Heart right ventricle (tissue), 16 donors: ENCODE measurements at regions not wholly inside any gene's neighbourhood (a gene's known extent, or its start where the extent isn't known, plus 50 kb on each side); places are given as distances from the start of the nearest gene placed in this dataset.

ENCODE experiments used
- ATAC-seq, 8 donors: fragments of 200-7000 bp; cut with Tn5 transposase; one replicate each; pipeline ENCODE4 v1.9.1; 2020; ENCODE audit warnings: mild to moderate bottlenecking in 8 of 8, moderate library complexity in 8 of 8, moderate number of reproducible peaks in 1 of 8
- DNase-seq, 2 donors: peaks; one replicate each; pipeline ENCODE4 v3.0.0-alpha.2; 2020
- H3K27ac ChIP-seq, 10 donors: fragments of 200-600 bp; sonication (generic) in 2 of 10; one replicate each; pipeline versions ENCODE4 v1.5.0 to v1.8.0; 2020 to 2022; ENCODE audit warnings: mild to moderate bottlenecking in 3 of 10
- H3K27me3 ChIP-seq, 7 donors: fragments of 200-600 bp; one replicate each; pipeline ENCODE4 v1.8.0; 2021 to 2022; ENCODE audit warnings: mild to moderate bottlenecking in 2 of 7
- H3K36me3 ChIP-seq, 9 donors: fragments of 200-600 bp; sonication (generic) in 1 of 9; one replicate each; pipeline versions ENCODE4 v1.5.0 to v1.8.0; 2020 to 2022; ENCODE audit warnings: mild to moderate bottlenecking in 2 of 9
- H3K4me1 ChIP-seq, 9 donors: fragments of 200-600 bp; sonication (generic) in 1 of 9; one replicate each; pipeline versions ENCODE4 v1.5.0 to v1.8.0; 2020 to 2022; ENCODE audit warnings: mild to moderate bottlenecking in 4 of 9
- H3K4me3 ChIP-seq, 10 donors: fragments of 200-600 bp; sonication (generic) in 2 of 10; one replicate each; pipeline versions ENCODE4 v1.5.0 to v1.8.0; 2020 to 2022; ENCODE audit warnings: mild to moderate bottlenecking in 7 of 10, moderate library complexity in 2 of 10
- H3K9me3 ChIP-seq, 11 donors: fragments of 200-600 bp in 10 of 11; sonication (generic) in 2 of 11; one replicate each; pipeline versions ENCODE4 v1.5.0 to v1.8.0; 2013 to 2022; ENCODE audit warnings: mild to moderate bottlenecking in 2 of 11, control low read depth in 1 of 11, moderate library complexity in 1 of 11
- WGBS, 2 donors: extraction: QIAGEN DNeasy Blood & Tissue Kit; methylation state at CpG; one replicate each; pipeline ENCODE4 v1.1.7; 2013; ENCODE audit warnings: inconsistent platforms in 1 of 2; 5-methylcytosine and 5-hydroxymethylcytosine counted together
- intact Hi-C, 10 donors: fragments of 100-400 bp; cut with DNase I; formaldehyde crosslinking; loops; one replicate each; pipeline versions ENCODE4 v1.11.1 to v1.14.2; 2022
- TF ChIP-seq, protein P1 (sequence below), 9 donors: fragments of 200-600 bp; sonication (generic) in 2 of 9; IDR thresholded peaks; one replicate each; pipeline versions ENCODE4 v1.5.0 to v1.8.0; 2021 to 2022; ENCODE audit warnings: antibody characterized with exemption in 9 of 9, mild to moderate bottlenecking in 5 of 9, moderate library complexity in 1 of 9
- donor health status: Arrhythmogenic right ventricular cardiomyopathy.
- donor health status: ischemic (EF 13 %, LVEDD 7.1; RV severe dilation, severe dysfunction).
- donor health status: healthy with polysubstance abuse.
- donor health status: DM: no; HTN: yes; CAD: no.
- donor health status: DM: no; HTN: no; CAD: no.
- donor health status: ischemic (EF 25% LVEDD 6.9; RV normal size, moderate dysfunction).
- donor health status: ischemic (EF 25% LVEDD 5.7; RV mildly dilated, moderate dysfunction).
- donor health status: healthy.
- donor health status: DM: yes; HTN: yes; CAD: no.
- donor health status: Ischemic cardiomyopathy.
- donor health status: ischemic (EF 35%, LVEDD 5.7; RV mildly dilated, moderate dysfunction).
- donor health status: nonischemic (EF 11% LVEDD 7.7; RV severe dilation, severe dysfunction).
- donor health status: DM: yes; HTN: yes; CAD: no.
- donor health status: PGD.
- donor health status: ischemic (EF 29% LVEDD 5.4; RV normal size, mild dysfunction).
- donor health status: nonischemic (EF 23%, LVEDD 6.1; RV moderate dilation, normal function).

- TF ChIP-seq, protein P1, sequence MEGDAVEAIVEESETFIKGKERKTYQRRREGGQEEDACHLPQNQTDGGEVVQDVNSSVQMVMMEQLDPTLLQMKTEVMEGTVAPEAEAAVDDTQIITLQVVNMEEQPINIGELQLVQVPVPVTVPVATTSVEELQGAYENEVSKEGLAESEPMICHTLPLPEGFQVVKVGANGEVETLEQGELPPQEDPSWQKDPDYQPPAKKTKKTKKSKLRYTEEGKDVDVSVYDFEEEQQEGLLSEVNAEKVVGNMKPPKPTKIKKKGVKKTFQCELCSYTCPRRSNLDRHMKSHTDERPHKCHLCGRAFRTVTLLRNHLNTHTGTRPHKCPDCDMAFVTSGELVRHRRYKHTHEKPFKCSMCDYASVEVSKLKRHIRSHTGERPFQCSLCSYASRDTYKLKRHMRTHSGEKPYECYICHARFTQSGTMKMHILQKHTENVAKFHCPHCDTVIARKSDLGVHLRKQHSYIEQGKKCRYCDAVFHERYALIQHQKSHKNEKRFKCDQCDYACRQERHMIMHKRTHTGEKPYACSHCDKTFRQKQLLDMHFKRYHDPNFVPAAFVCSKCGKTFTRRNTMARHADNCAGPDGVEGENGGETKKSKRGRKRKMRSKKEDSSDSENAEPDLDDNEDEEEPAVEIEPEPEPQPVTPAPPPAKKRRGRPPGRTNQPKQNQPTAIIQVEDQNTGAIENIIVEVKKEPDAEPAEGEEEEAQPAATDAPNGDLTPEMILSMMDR (IDR thresholded peaks at IDR 0.05), result no peak
- Histone ChIP-seq H3K4me3 (no peak overlapping the region), H3K36me3 (no peaks in the 10 kb centered on the region), H3K4me1 (peaks cover 0 to under 1% (median 0%) of the 10 kb centered on the region in 9 donors), H3K9me3 (peaks cover 0 to 22% (median 3%) of the 10 kb centered on the region in 11 donors), H3K27ac (no peak overlapping the region), H3K27me3 (no peaks in the 10 kb centered on the region)
- WGBS, 2 donors, result 47 to 59% methylated on average over 1 of the region's 1 CpG
- intact Hi-C loops, result no loop called here
- no peak for ATAC-seq
- no peak for DNase-seq
These were observed 298.1 kb upstream of the PRICKLE1 start for GRCh38 chr12:42887657-42888056.

DNA sequence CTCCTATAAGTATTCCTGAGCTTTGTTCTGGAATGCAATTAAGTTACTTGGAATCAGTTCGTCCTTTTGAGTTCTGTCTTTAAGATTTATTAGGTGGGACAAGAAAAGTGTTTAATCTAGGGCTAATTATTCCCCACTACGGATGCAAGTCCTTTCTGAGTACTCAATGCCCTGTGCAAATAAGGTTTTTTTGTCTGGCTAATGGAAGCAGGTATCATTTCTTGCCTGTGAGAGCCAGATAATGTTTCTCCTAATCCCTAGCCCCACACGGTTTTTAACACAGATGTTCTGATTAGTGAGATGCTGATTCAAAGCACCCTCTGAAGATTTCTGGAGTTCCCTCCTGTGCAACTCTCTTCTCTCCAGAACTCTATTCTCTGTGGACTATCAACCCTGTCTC, 296.6 kb upstream of the PRICKLE1 start:
- ATAC-seq, result no peak

GRCh38 chr12:42885677-42886076, 296.1 kb upstream of the PRICKLE1 start:
- no peak for ATAC-seq
- TF ChIP-seq, protein P1 (IDR thresholded peaks at IDR 0.05), result no peak
- WGBS, 2 donors, result 94 to 100% methylated on average over 2 of the region's 2 CpGs

More for the DNA sequence above, 296.6 kb upstream of the PRICKLE1 start:
- Histone ChIP-seq H3K4me3 (no peak overlapping the region), H3K27me3 (no peaks in the 10 kb centered on the region), H3K36me3 (no peaks in the 10 kb centered on the region), H3K9me3 (peaks cover 0 to 22% (median 3%) of the 10 kb centered on the region in 11 donors), H3K27ac (no peak overlapping the region), H3K4me1 (no peaks in the 10 kb centered on the region)
- intact Hi-C loops, result no loop called here
- no peak for DNase-seq
- WGBS, 2 donors, result 63 to 78% methylated on average over 3 of the region's 3 CpGs
- TF ChIP-seq, protein P1 (IDR thresholded peaks at IDR 0.05), result no peak

GRCh38 chr12:42884116-42884515, 294.6 kb upstream of the PRICKLE1 start:
- DNase-seq (no peak), ATAC-seq (no peak)
- Histone ChIP-seq H3K4me3 (no peak overlapping the region), H3K27me3 (no peaks in the 10 kb centered on the region), H3K9me3 (peaks cover 0 to 26% (median 3%) of the 10 kb centered on the region in 11 donors), H3K36me3 (no peaks in the 10 kb centered on the region), H3K4me1 (no peaks in the 10 kb centered on the region), H3K27ac (no peak overlapping the region)
- 94 to 96% methylated on average over 4 of the region's 4 CpGs for WGBS, 2 donors
- intact Hi-C loops, result no loop called here
- TF ChIP-seq, protein P1 (IDR thresholded peaks at IDR 0.05), result no peak

More at GRCh38 chr12:42885677-42886076, 296.1 kb upstream of the PRICKLE1 start:
- Histone ChIP-seq H3K4me1 (no peaks in the 10 kb centered on the region), H3K9me3 (peaks cover 0 to 22% (median 3%) of the 10 kb centered on the region in 11 donors), H3K27ac (no peak overlapping the region), H3K36me3 (no peaks in the 10 kb centered on the region), H3K27me3 (no peaks in the 10 kb centered on the region), H3K4me3 (no peak overlapping the region)
- DNase-seq, result no peak
- intact Hi-C loops, result no loop called here
